HT-29 (cell line): ENCODE measurements at regions not wholly inside any gene's neighbourhood (a gene's known extent, or its start where the extent isn't known, plus 50 kb on each side); places are given as distances from the start of the nearest gene placed in this dataset.
"Not testable (repeated sequence)": the region's sequence is repeated elsewhere in the genome, so short reads cannot be mapped to it uniquely, and the experiment has no call there.

Experiments
- DNase-seq: peaks from one replicate; pipeline ENCODE4 v3.0.0-alpha.2; 2015; ENCODE audit warnings: low spot score

GRCh38 chr16:61002479-61003204 lies 1033.6 kb downstream of the CDH8 start:
- DNase-seq = no peak

- no peak for DNase-seq
Measured at GRCh38 chr16:60991886-60992285, 1044.4 kb downstream of the CDH8 start.

- DNase-seq = no peak
Measured at GRCh38 chr16:60989592-60989991, 1046.6 kb downstream of the CDH8 start.

GRCh38 chr16:60979119-60979518 lies 1057.1 kb downstream of the CDH8 start:
- no peak for DNase-seq

- DNase-seq = no peak
Measured at GRCh38 chr16:60949800-60950199, 1086.4 kb downstream of the CDH8 start.

GRCh38 chr16:60945225-60945624 lies 1091.0 kb downstream of the CDH8 start:
- peak; percentile 40 for DNase-seq

GRCh38 chr16:60936189-60936588 lies 1100.0 kb downstream of the CDH8 start:
- not testable (repeated sequence) for DNase-seq

GRCh38 chr16:60932600-60932999 lies 1103.6 kb downstream of the CDH8 start:
- no peak for DNase-seq

GRCh38 chr16:60930291-60930690 lies 1105.9 kb downstream of the CDH8 start:
- no peak for DNase-seq

- DNase-seq = no peak
Measured at GRCh38 chr16:60922920-60923319, 1113.3 kb downstream of the CDH8 start.

GRCh38 chr16:60914334-60914733 lies 1121.9 kb downstream of the CDH8 start:
- DNase-seq = no peak

- DNase-seq = no peak
Measured at GRCh38 chr16:60907645-60908044, 1128.6 kb downstream of the CDH8 start.

- no peak for DNase-seq
Measured at GRCh38 chr16:60905811-60906210, 1130.4 kb downstream of the CDH8 start.

GRCh38 chr16:60902114-60902513 lies 1134.1 kb downstream of the CDH8 start:
- no peak for DNase-seq

- no peak for DNase-seq
Measured at GRCh38 chr16:60882816-60883215, 1153.4 kb downstream of the CDH8 start.

GRCh38 chr16:60852635-60853034 lies 1183.6 kb downstream of the CDH8 start:
- no peak for DNase-seq

GRCh38 chr16:60821661-60822060 lies 1214.6 kb downstream of the CDH8 start:
- DNase-seq = no peak

GRCh38 chr16:60820361-60820760 lies 1215.9 kb downstream of the CDH8 start:
- no peak for DNase-seq

GRCh38 chr16:60818465-60818864 lies 1217.8 kb downstream of the CDH8 start:
- no peak for DNase-seq

- DNase-seq = no peak
Measured at GRCh38 chr16:60816461-60816860, 1219.8 kb downstream of the CDH8 start.

- no peak for DNase-seq
Measured at GRCh38 chr16:60815865-60816264, 1220.4 kb downstream of the CDH8 start.

GRCh38 chr16:60815033-60815432 lies 1221.2 kb downstream of the CDH8 start:
- DNase-seq = no peak

- no peak for DNase-seq
Measured at GRCh38 chr16:60811657-60812056, 1224.6 kb downstream of the CDH8 start.

- no peak for DNase-seq
Measured at GRCh38 chr16:60811051-60811608, 1225.1 kb downstream of the CDH8 start.
